Calu3 (cell line): ENCODE measurements at regions not wholly inside any gene's neighbourhood (a gene's known extent, or its start where the extent isn't known, plus 50 kb on each side); places are given as distances from the start of the nearest gene placed in this dataset.
"Not testable (repeated sequence)": the region's sequence is repeated elsewhere in the genome, so short reads cannot be mapped to it uniquely, and the experiment has no call there.

Source experiments
- BruUV-seq: library from RNA; stranded (reverse); fragments of 400-500 nt; replicated peaks from 2 replicates; lab custom pipeline; 2021; lab: Mats Ljungman, UMichigan
- CTCF ChIA-PET: fragments of 300-600 bp; sonication (Branson Sonifier 250); formaldehyde crosslinking; loops from one replicate; lab custom pipeline; 2022; ENCODE audit warnings: antibody characterized with exemption; lab: Charles Lee
- DNase-seq: peaks from one replicate; pipeline ENCODE4 v3.0.0; 2022
- H3K27ac Mint-ChIP-seq: one replicate; pipeline ENCODE4 v1.8.0; 2022; ENCODE audit warnings: mixed read lengths; ENCODE audit not compliant: unreplicated experiment
- H3K27me3 Mint-ChIP-seq: one replicate; pipeline ENCODE4 v1.8.0; 2022; ENCODE audit warnings: mixed read lengths; ENCODE audit not compliant: unreplicated experiment
- H3K36me3 Mint-ChIP-seq: one replicate; pipeline ENCODE4 v1.8.0; 2022; ENCODE audit warnings: mild to moderate bottlenecking, moderate library complexity, mixed read lengths; ENCODE audit not compliant: insufficient read depth, unreplicated experiment
- H3K4me1 Mint-ChIP-seq: one replicate; pipeline ENCODE4 v1.8.0; 2022; ENCODE audit warnings: mild to moderate bottlenecking, low read depth, mixed read lengths; ENCODE audit not compliant: unreplicated experiment
- H3K4me3 Mint-ChIP-seq: one replicate; pipeline ENCODE4 v1.8.0; 2022; ENCODE audit warnings: mild to moderate bottlenecking, low read depth, moderate library complexity, mixed read lengths; ENCODE audit not compliant: unreplicated experiment
- H3K9me3 Mint-ChIP-seq: one replicate; pipeline ENCODE4 v1.8.0; 2022; ENCODE audit warnings: low read depth, mixed read lengths; ENCODE audit not compliant: unreplicated experiment
- CTCF ChIP-seq: fragments of 200-600 bp; IDR thresholded peaks from one replicate; pipeline ENCODE4 v1.8.0; 2022; ENCODE audit warnings: antibody characterized with exemption; ENCODE audit not compliant: unreplicated experiment
- intact Hi-C: fragments of 100-400 bp; cut with micrococcal nuclease; formaldehyde crosslinking; loops from one replicate; pipeline ENCODE4 v1.10.0; 2022; ENCODE audit not compliant: unreplicated experiment

GRCh38 chr1:232335261-232335660 lies 294.7 kb downstream of the SIPA1L2 start:
- Mint-ChIP-seq H3K27ac (no peak overlapping the region), H3K4me1 (no peaks in the 10 kb centered on the region), H3K4me3 (no peak overlapping the region), H3K36me3 (no peaks in the 10 kb centered on the region), H3K27me3 (no peaks in the 10 kb centered on the region), H3K9me3 (peaks cover 20% of the 10 kb centered on the region)
- no TSS peak for BruUV-seq
- intact Hi-C loops, result no loop called here
- CTCF ChIA-PET, result no interaction called here
- TF ChIP-seq CTCF, result no peak
- DNase-seq, result no peak

GRCh38 chr1:232334811-232335210 lies 295.1 kb downstream of the SIPA1L2 start:
- H3K27me3 Mint-ChIP-seq, result no peaks in the 10 kb centered on the region
- DNase-seq, result no peak
- TF ChIP-seq CTCF, result no peak
- H3K4me3 Mint-ChIP-seq, result no peak overlapping the region
- no TSS peak for BruUV-seq
- no peaks in the 10 kb centered on the region for H3K36me3 Mint-ChIP-seq
- CTCF ChIA-PET, result interaction anchor here (0.6 kb wide), 1 partner anchor 1684 kb away, joined by 3 read pairs; no protein-coding TSS in a partner anchor
- intact Hi-C loops, result no loop called here
- H3K4me1 Mint-ChIP-seq, result no peaks in the 10 kb centered on the region
- H3K9me3 Mint-ChIP-seq, result peaks cover 21% of the 10 kb centered on the region
- H3K27ac Mint-ChIP-seq, result no peak overlapping the region

GRCh38 chr1:232334246-232334645 lies 295.7 kb downstream of the SIPA1L2 start:
- CTCF ChIA-PET, result interaction anchor here (0.6 kb wide), 1 partner anchor 1684 kb away, joined by 3 read pairs; no protein-coding TSS in a partner anchor
- H3K4me1 Mint-ChIP-seq, result no peaks in the 10 kb centered on the region

GRCh38 chr1:232333419-232333767 lies 296.5 kb downstream of the SIPA1L2 start:
- no peaks in the 10 kb centered on the region for H3K27me3 Mint-ChIP-seq
- CTCF ChIA-PET, result no interaction called here
- no peaks in the 10 kb centered on the region for H3K36me3 Mint-ChIP-seq
- no TSS peak for BruUV-seq
- H3K27ac Mint-ChIP-seq, result no peak overlapping the region
- H3K4me3 Mint-ChIP-seq, result no peak overlapping the region
- no peaks in the 10 kb centered on the region for H3K4me1 Mint-ChIP-seq
- no peak for TF ChIP-seq CTCF
- intact Hi-C loops, result no loop called here
- H3K9me3 Mint-ChIP-seq, result peaks cover 21% of the 10 kb centered on the region
- DNase-seq, result no peak

More at GRCh38 chr1:232334246-232334645, 295.7 kb downstream of the SIPA1L2 start:
- no peak for TF ChIP-seq CTCF
- Mint-ChIP-seq H3K27me3 (no peaks in the 10 kb centered on the region), H3K4me3 (no peak overlapping the region), H3K27ac (no peak overlapping the region), H3K9me3 (peaks cover 22% of the 10 kb centered on the region), H3K36me3 (no peaks in the 10 kb centered on the region)
- no TSS peak for BruUV-seq
- intact Hi-C loops, result no loop called here
- no peak for DNase-seq

GRCh38 chr1:232332710-232333418 lies 297.1 kb downstream of the SIPA1L2 start:
- H3K36me3 Mint-ChIP-seq, H3K27me3 Mint-ChIP-seq, H3K27ac Mint-ChIP-seq, BruUV-seq, H3K4me1 Mint-ChIP-seq, DNase-seq, H3K4me3 Mint-ChIP-seq, intact Hi-C loops, CTCF ChIA-PET: not testable (repeated sequence)
- H3K9me3 Mint-ChIP-seq, result peaks cover 23% of the 10 kb centered on the region
